ENCODE measurements at regions not wholly inside any gene's neighbourhood (a gene's known extent, or its start where the extent isn't known, plus 50 kb on each side); places are given as distances from the start of the nearest gene placed in this dataset.

GRCh38 chr1:218995091-218995665 is 178.5 kb upstream of the LYPLAL1 start:
- Histone ChIP-seq H3K36me3 (ENCODE audit: insufficient read depth, low read length) (no peaks in the 10 kb centered on the region), H3K4me1 (ENCODE audit: insufficient read depth, low read length) (no peaks in the 10 kb centered on the region), H3K9ac (ENCODE audit: low read depth, low read length) (no peak overlapping the region), H3K27ac (ENCODE audit: low read depth, low read length) (no peak overlapping the region), H3K9me3 (ENCODE audit: insufficient read depth, low read depth, low read length) (no peaks in the 10 kb centered on the region), H3K4me3 (ENCODE audit: low read length) (no peak overlapping the region), H3K27me3 (ENCODE audit: insufficient read depth, low read length) (no peaks in the 10 kb centered on the region)
- WGBS: 90% methylated on average over 3 of the region's 3 CpGs

GRCh38 chr1:218996362-218996761 is 177.3 kb upstream of the LYPLAL1 start:
- Histone ChIP-seq H3K27ac (ENCODE audit: low read depth, low read length) (no peak overlapping the region), H3K27me3 (ENCODE audit: insufficient read depth, low read length) (no peaks in the 10 kb centered on the region), H3K9ac (ENCODE audit: low read depth, low read length) (no peak overlapping the region), H3K9me3 (ENCODE audit: insufficient read depth, low read depth, low read length) (no peaks in the 10 kb centered on the region), H3K4me1 (ENCODE audit: insufficient read depth, low read length) (no peaks in the 10 kb centered on the region), H3K4me3 (ENCODE audit: low read length) (no peak overlapping the region), H3K36me3 (ENCODE audit: insufficient read depth, low read length) (no peaks in the 10 kb centered on the region)

- no CpG with 5 or more reads among the region's 1 CpG for WGBS
- no peak overlapping the region for H3K4me3 ChIP-seq (ENCODE audit: low read length)
- no peaks in the 10 kb centered on the region for H3K27me3 ChIP-seq (ENCODE audit: insufficient read depth, low read length)
- H3K27ac ChIP-seq (ENCODE audit: low read depth, low read length): no peak overlapping the region
- no peaks in the 10 kb centered on the region for H3K9me3 ChIP-seq (ENCODE audit: insufficient read depth, low read depth, low read length)
- no peaks in the 10 kb centered on the region for H3K4me1 ChIP-seq (ENCODE audit: insufficient read depth, low read length)
- H3K9ac ChIP-seq (ENCODE audit: low read depth, low read length): no peak overlapping the region
- no peaks in the 10 kb centered on the region for H3K36me3 ChIP-seq (ENCODE audit: insufficient read depth, low read length)
Measured at GRCh38 chr1:219000005-219000404, 173.7 kb upstream of the LYPLAL1 start.

GRCh38 chr1:219000631-219001030 is 173.0 kb upstream of the LYPLAL1 start:
- Histone ChIP-seq H3K27ac (ENCODE audit: low read depth, low read length) (no peak overlapping the region), H3K9ac (ENCODE audit: low read depth, low read length) (no peak overlapping the region), H3K27me3 (ENCODE audit: insufficient read depth, low read length) (no peaks in the 10 kb centered on the region), H3K9me3 (ENCODE audit: insufficient read depth, low read depth, low read length) (no peaks in the 10 kb centered on the region), H3K4me1 (ENCODE audit: insufficient read depth, low read length) (no peaks in the 10 kb centered on the region), H3K36me3 (ENCODE audit: insufficient read depth, low read length) (no peaks in the 10 kb centered on the region), H3K4me3 (ENCODE audit: low read length) (no peak overlapping the region)
- no CpG with 5 or more reads among the region's 1 CpG for WGBS

- Histone ChIP-seq H3K27me3 (ENCODE audit: insufficient read depth, low read length) (no peaks in the 10 kb centered on the region), H3K27ac (ENCODE audit: low read depth, low read length) (no peak overlapping the region), H3K4me3 (ENCODE audit: low read length) (no peak overlapping the region), H3K4me1 (ENCODE audit: insufficient read depth, low read length) (no peaks in the 10 kb centered on the region), H3K9ac (ENCODE audit: low read depth, low read length) (no peak overlapping the region), H3K36me3 (ENCODE audit: insufficient read depth, low read length) (no peaks in the 10 kb centered on the region), H3K9me3 (ENCODE audit: insufficient read depth, low read depth, low read length) (no peaks in the 10 kb centered on the region)
- 95% methylated on average over 2 of the region's 2 CpGs for WGBS
Measured at GRCh38 chr1:219010720-219011119, 163.0 kb upstream of the LYPLAL1 start.

GRCh38 chr1:219020386-219020785 is 153.3 kb upstream of the LYPLAL1 start:
- H3K4me1 ChIP-seq (ENCODE audit: insufficient read depth, low read length): no peaks in the 10 kb centered on the region
- WGBS: 90% methylated on average over 2 of the region's 2 CpGs
- H3K36me3 ChIP-seq (ENCODE audit: insufficient read depth, low read length): no peaks in the 10 kb centered on the region
- no peaks in the 10 kb centered on the region for H3K27me3 ChIP-seq (ENCODE audit: insufficient read depth, low read length)
- no peak overlapping the region for H3K9ac ChIP-seq (ENCODE audit: low read depth, low read length)
- H3K4me3 ChIP-seq (ENCODE audit: low read length): no peak overlapping the region
- no peaks in the 10 kb centered on the region for H3K9me3 ChIP-seq (ENCODE audit: insufficient read depth, low read depth, low read length)
- no peak overlapping the region for H3K27ac ChIP-seq (ENCODE audit: low read depth, low read length)

- Histone ChIP-seq H3K27ac (ENCODE audit: low read depth, low read length) (no peak overlapping the region), H3K9ac (ENCODE audit: low read depth, low read length) (no peak overlapping the region), H3K27me3 (ENCODE audit: insufficient read depth, low read length) (no peaks in the 10 kb centered on the region), H3K4me1 (ENCODE audit: insufficient read depth, low read length) (no peaks in the 10 kb centered on the region), H3K9me3 (ENCODE audit: insufficient read depth, low read depth, low read length) (no peaks in the 10 kb centered on the region), H3K36me3 (ENCODE audit: insufficient read depth, low read length) (no peaks in the 10 kb centered on the region), H3K4me3 (ENCODE audit: low read length) (no peak overlapping the region)
Measured at GRCh38 chr1:219020846-219021245, 152.8 kb upstream of the LYPLAL1 start.

GRCh38 chr1:219027146-219027673 is 146.5 kb upstream of the LYPLAL1 start:
- 91% methylated on average over 4 of the region's 4 CpGs for WGBS
- H3K27ac ChIP-seq (ENCODE audit: low read depth, low read length): no peak overlapping the region
- no peaks in the 10 kb centered on the region for H3K4me1 ChIP-seq (ENCODE audit: insufficient read depth, low read length)
- H3K27me3 ChIP-seq (ENCODE audit: insufficient read depth, low read length): no peaks in the 10 kb centered on the region
- H3K4me3 ChIP-seq (ENCODE audit: low read length): no peak overlapping the region
- H3K9me3 ChIP-seq (ENCODE audit: insufficient read depth, low read depth, low read length): no peaks in the 10 kb centered on the region
- no peaks in the 10 kb centered on the region for H3K36me3 ChIP-seq (ENCODE audit: insufficient read depth, low read length)
- H3K9ac ChIP-seq (ENCODE audit: low read depth, low read length): no peak overlapping the region

- H3K9me3 ChIP-seq (ENCODE audit: insufficient read depth, low read depth, low read length): no peaks in the 10 kb centered on the region
- H3K9ac ChIP-seq (ENCODE audit: low read depth, low read length): no peak overlapping the region
- H3K36me3 ChIP-seq (ENCODE audit: insufficient read depth, low read length): no peaks in the 10 kb centered on the region
- H3K4me3 ChIP-seq (ENCODE audit: low read length): no peak overlapping the region
- H3K4me1 ChIP-seq (ENCODE audit: insufficient read depth, low read length): no peaks in the 10 kb centered on the region
- no peak overlapping the region for H3K27ac ChIP-seq (ENCODE audit: low read depth, low read length)
- H3K27me3 ChIP-seq (ENCODE audit: insufficient read depth, low read length): no peaks in the 10 kb centered on the region
Measured at GRCh38 chr1:219031809-219032208, 141.9 kb upstream of the LYPLAL1 start.

- Histone ChIP-seq H3K9ac (ENCODE audit: low read depth, low read length) (no peak overlapping the region), H3K27me3 (ENCODE audit: insufficient read depth, low read length) (no peaks in the 10 kb centered on the region), H3K9me3 (ENCODE audit: insufficient read depth, low read depth, low read length) (0 out of 2 replicates have a peak, but pooled peaks cover 9% of the 10 kb centered on the region), H3K4me1 (ENCODE audit: insufficient read depth, low read length) (0 out of 2 replicates have a peak, but pooled peaks cover 3% of the 10 kb centered on the region), H3K27ac (ENCODE audit: low read depth, low read length) (no peak overlapping the region), H3K36me3 (ENCODE audit: insufficient read depth, low read length) (no peaks in the 10 kb centered on the region), H3K4me3 (ENCODE audit: low read length) (no peak overlapping the region)
- 91% methylated on average over 2 of the region's 2 CpGs for WGBS
Measured at GRCh38 chr1:219038398-219038797, 135.3 kb upstream of the LYPLAL1 start.

GRCh38 chr1:219039017-219039681 is 134.5 kb upstream of the LYPLAL1 start:
- H3K27me3 ChIP-seq (ENCODE audit: insufficient read depth, low read length): no peaks in the 10 kb centered on the region
- H3K9me3 ChIP-seq (ENCODE audit: insufficient read depth, low read depth, low read length): 0 out of 2 replicates have a peak, but pooled peaks cover 9% of the 10 kb centered on the region
- 0 out of 2 replicates have a peak, but pooled peaks cover 3% of the 10 kb centered on the region for H3K4me1 ChIP-seq (ENCODE audit: insufficient read depth, low read length)
- WGBS: 94% methylated on average over 7 of the region's 8 CpGs
- no peaks in the 10 kb centered on the region for H3K36me3 ChIP-seq (ENCODE audit: insufficient read depth, low read length)
- H3K9ac ChIP-seq (ENCODE audit: low read depth, low read length): no peak overlapping the region
- no peak overlapping the region for H3K27ac ChIP-seq (ENCODE audit: low read depth, low read length)
- no peak overlapping the region for H3K4me3 ChIP-seq (ENCODE audit: low read length)

All from HUES64 (cell line).